IMR-90 (cell line): ENCODE measurements at regions not wholly inside any gene's neighbourhood (a gene's known extent, or its start where the extent isn't known, plus 50 kb on each side); places are given as distances from the start of the nearest gene placed in this dataset.

Experiments used
- ATAC-seq: fragments of 200-7000 bp; cut with Tn5 transposase; 2 replicates; pipeline ENCODE4 v1.9.1; 2020; ENCODE audit warnings: low read depth, mild to moderate bottlenecking, moderate library complexity
- BruUV-seq: library from RNA; stranded (reverse); fragments of 400-500 nt; replicated peaks from 2 replicates; lab custom pipeline; 2021; lab: Mats Ljungman, UMichigan
- CTCF ChIA-PET: fragments of 300-600 bp; formaldehyde crosslinking; extraction: SDS; loops from one replicate; lab custom pipeline; 2021; ENCODE audit warnings: antibody characterized with exemption; lab: Yijun Ruan, JAX
- POLR2A ChIA-PET: fragments of 300-600 bp; sonication (Branson Sonifier 250); formaldehyde crosslinking; loops from one replicate; lab custom pipeline; 2022; ENCODE audit warnings: antibody characterized with exemption; ENCODE audit not compliant: unreplicated experiment; lab: Charles Lee
- DNase-seq: peaks from one replicate; pipeline ENCODE4 v3.0.0; 2013
- H2AFZ ChIP-seq: replicated peaks from 2 replicates; pipeline ENCODE3; 2013; ENCODE audit warnings: low read length, mild to moderate bottlenecking; ENCODE audit not compliant: poor library complexity
- H2AK5ac ChIP-seq: 2 replicates; pipeline ENCODE4 v1.6.1; 2013; ENCODE audit warnings: low read depth, low read length, inconsistent platforms
- H2AK9ac ChIP-seq: replicated peaks from 2 replicates; pipeline ENCODE3; 2013; ENCODE audit warnings: mild to moderate bottlenecking, low read depth, low read length, moderate library complexity; ENCODE audit not compliant: poor library complexity
- H2BK120ac ChIP-seq: 2 replicates; pipeline ENCODE4 v1.6.1; 2013; ENCODE audit warnings: low read depth, low read length, inconsistent platforms
- H2BK15ac ChIP-seq: 3 replicates; pipeline ENCODE4 v1.6.1; 2013; ENCODE audit warnings: low read depth, low read length, inconsistent platforms
- H2BK20ac ChIP-seq: 2 replicates; pipeline ENCODE4 v1.6.1; 2013; ENCODE audit warnings: low read depth, mild to moderate bottlenecking, inconsistent platforms, low read length, moderate library complexity
- H2BK5ac ChIP-seq: 2 replicates; pipeline ENCODE4 v1.6.1; 2013; ENCODE audit warnings: mild to moderate bottlenecking, low read depth, low read length, inconsistent platforms; ENCODE audit not compliant: poor library complexity, severe bottlenecking
- H3K14ac ChIP-seq: replicated peaks from 2 replicates; pipeline ENCODE4 v1.6.1; 2013; ENCODE audit warnings: low read depth, low read length, inconsistent platforms
- H3K18ac ChIP-seq: 2 replicates; pipeline ENCODE4 v1.6.1; 2013; ENCODE audit warnings: low read depth, low read length, control low read depth
- H3K23ac ChIP-seq: 2 replicates; pipeline ENCODE4 v1.6.1; 2013; ENCODE audit warnings: low read depth, low read length, inconsistent platforms
- H3K27ac ChIP-seq: 2 replicates; pipeline ENCODE4 v1.5.1; 2013; ENCODE audit warnings: mild to moderate bottlenecking, control low read depth, low read length; ENCODE audit not compliant: insufficient read depth
- H3K27me3 ChIP-seq: 2 replicates; pipeline ENCODE4 v1.6.1; 2013; ENCODE audit warnings: low read length; ENCODE audit not compliant: control insufficient read depth, insufficient read depth
- H3K36me3 ChIP-seq: 2 replicates; pipeline ENCODE4 v1.6.1; 2013; ENCODE audit warnings: low read length, mixed read lengths; ENCODE audit not compliant: control insufficient read depth, insufficient read depth
- H3K4ac ChIP-seq: 2 replicates; pipeline ENCODE4 v1.6.1; 2013; ENCODE audit warnings: low read depth, low read length, inconsistent platforms
- H3K4me1 ChIP-seq: 2 replicates; pipeline ENCODE4 v1.6.1; 2013; ENCODE audit warnings: low read length, mixed read lengths; ENCODE audit not compliant: control insufficient read depth, insufficient read depth
- H3K4me2 ChIP-seq: 2 replicates; pipeline ENCODE4 v1.6.1; 2013; ENCODE audit warnings: low read depth, mild to moderate bottlenecking, control low read depth, low read length, moderate library complexity
- H3K4me3 ChIP-seq: 2 replicates; pipeline ENCODE4 v1.5.1; 2013; ENCODE audit warnings: low read depth, mild to moderate bottlenecking, control low read depth, low read length, moderate library complexity; ENCODE audit not compliant: insufficient read depth
- H3K56ac ChIP-seq: 2 replicates; pipeline ENCODE4 v1.6.1; 2013; ENCODE audit warnings: low read length, inconsistent platforms; ENCODE audit not compliant: insufficient read depth; ENCODE audit errors: extremely low read depth
- H3K79me1 ChIP-seq, 2 experiments: 2 replicates each; pipeline ENCODE4 v1.6.1; 2013; ENCODE audit warnings: low read length in 2 of 2, inconsistent platforms in 1 of 2, low read depth in 1 of 2
- H3K9ac ChIP-seq: 2 replicates; pipeline ENCODE4 v1.6.1; 2013; ENCODE audit warnings: low read depth, low read length, control low read depth
- H3K9me1 ChIP-seq: 2 replicates; pipeline ENCODE4 v1.6.1; 2013; ENCODE audit warnings: low read length, inconsistent platforms; ENCODE audit not compliant: insufficient read depth
- H3K9me3 ChIP-seq: 2 replicates; pipeline ENCODE4 v1.6.1; 2013; ENCODE audit warnings: low read length; ENCODE audit not compliant: control insufficient read depth, insufficient read depth
- H4K20me1 ChIP-seq: 2 replicates; pipeline ENCODE4 v1.6.1; 2013; ENCODE audit warnings: low read length, inconsistent platforms; ENCODE audit not compliant: insufficient read depth
- H4K5ac ChIP-seq: 2 replicates; pipeline ENCODE4 v1.6.1; 2013; ENCODE audit warnings: mild to moderate bottlenecking, low read depth, low read length, control low read depth
- H4K8ac ChIP-seq, 2 experiments: 2 replicates each; pipeline ENCODE4 v1.6.1; 2013; ENCODE audit warnings: low read depth in 2 of 2, low read length in 2 of 2, control low read depth in 1 of 2, inconsistent platforms in 1 of 2
- H4K91ac ChIP-seq: 2 replicates; pipeline ENCODE4 v1.6.1; 2013; ENCODE audit warnings: low read depth, low read length, inconsistent platforms; ENCODE audit not compliant: insufficient read depth
- CEBPB ChIP-seq: IDR thresholded peaks from 2 replicates; pipeline ENCODE4 v1.6.1; 2012; ENCODE audit warnings: low read depth, low read length, improper control_type of control experiment
- MAZ ChIP-seq: IDR thresholded peaks from 2 replicates; pipeline ENCODE4 v1.6.1; 2012; ENCODE audit warnings: low read depth, mild to moderate bottlenecking, low read length, improper control_type of control experiment, moderate library complexity, borderline replicate concordance
- RCOR1 ChIP-seq: IDR thresholded peaks from 2 replicates; pipeline ENCODE4 v1.6.1; 2012; ENCODE audit warnings: mild to moderate bottlenecking, low read length, improper control_type of control experiment; ENCODE audit not compliant: insufficient replicate concordance
- WGBS, 2 experiments: methylation state at CpG; one replicate each; pipeline versions ENCODE4 v1.1.5 to v1.1.7; 2013; ENCODE audit warnings: missing lambda C conversion rate in 2 of 2; ENCODE audit not compliant: insufficient read length in 1 of 2; ENCODE audit errors: extremely low coverage in 2 of 2; 5-methylcytosine and 5-hydroxymethylcytosine counted together
- dilution Hi-C: fragments of 300-500 bp; cut with HindIII; formaldehyde crosslinking; loops from one replicate; pipeline ENCODE4 v1.14.3; 2018; ENCODE audit warnings: low sequenced_read_pairs; ENCODE audit not compliant: unreplicated experiment
- in situ Hi-C: fragments of 300-500 bp; cut with MboI; formaldehyde crosslinking; loops from 3 replicates; pipeline ENCODE4 v1.14.3; 2019; ENCODE audit warnings: low sequenced_read_pairs, inconsistent platforms, mixed read lengths
- intact Hi-C: fragments of 100-400 bp; cut with micrococcal nuclease; formaldehyde crosslinking; loops from 2 replicates; pipeline ENCODE4 v1.10.0; 2022

- Histone ChIP-seq H3K4ac (no peak overlapping the region), H3K27me3 (no peaks in the 10 kb centered on the region), H2AK9ac (no peak overlapping the region), H4K5ac (no peak overlapping the region), H3K56ac (no peak overlapping the region), H2AK5ac (no peak overlapping the region; the same call in 1 of the 2 replicates), H2BK5ac (no peak overlapping the region), H4K91ac (no peak overlapping the region), H3K18ac (no peak overlapping the region), H3K27ac (no peak overlapping the region), H2BK120ac (no peak overlapping the region), H2AFZ (no peak overlapping the region), H3K4me3 (no peak overlapping the region), H4K8ac (no peak overlapping the region), H4K20me1 (no peaks in the 10 kb centered on the region), H3K4me1 (peaks cover 4% of the 10 kb centered on the region), H3K14ac (peak overlapping the region; percentile 63; the same call in 1 of the 2 replicates), H3K36me3 (no peaks in the 10 kb centered on the region), H3K23ac (no peak overlapping the region), H3K9me1 (peaks cover 5% of the 10 kb centered on the region; the same call in 1 of the 2 replicates), H3K9ac (no peak overlapping the region), H2BK20ac (no peak overlapping the region), H3K4me2 (no peak overlapping the region), H3K9me3 (no peaks in the 10 kb centered on the region), H2BK15ac (no peak overlapping the region), H3K79me1 (no peaks in the 10 kb centered on the region)
- peak; percentile 38; the same call in 1 of the 2 replicates for ATAC-seq
- dilution Hi-C loops = no loop called here
- intact Hi-C loops = no loop called here
- ChIA-PET CTCF (no interaction called here), POLR2A (no interaction called here)
- in situ Hi-C loops = no loop called here
- no TSS peak for BruUV-seq
- WGBS, 2 experiments = 0% methylated on average over 1 of the region's 9 CpGs; no CpG with 5 or more reads in 1 of the 2 experiments
- TF ChIP-seq CEBPB (peak; percentile 69), RCOR1 (no peak), MAZ (no peak)
- peak; percentile 16 for DNase-seq
These were observed 51.9 kb upstream of the ADORA2B start for GRCh38 chr17:15892731-15893657.
